ENCODE measurements at regions not wholly inside any gene's neighbourhood (a gene's known extent, or its start where the extent isn't known, plus 50 kb on each side); places are given as distances from the start of the nearest gene placed in this dataset.

- H3K9me3 Mint-ChIP-seq (ENCODE audit: low read depth): peaks cover 12% of the 10 kb centered on the region
- no peak overlapping the region for H3K27ac Mint-ChIP-seq (ENCODE audit: unreplicated experiment)
- no peak overlapping the region for H3K4me3 Mint-ChIP-seq (ENCODE audit: unreplicated experiment)
- H3K36me3 Mint-ChIP-seq (ENCODE audit: low read depth): peaks cover 5% of the 10 kb centered on the region
- H3K27me3 Mint-ChIP-seq (ENCODE audit: low read depth): no peaks in the 10 kb centered on the region
- TF ChIP-seq CTCF (IDR thresholded peaks at IDR 0.05): no peak
- peaks cover 3% of the 10 kb centered on the region for H3K4me1 Mint-ChIP-seq (ENCODE audit: low read depth)
- DNase-seq (ENCODE audit: low spot score): no peak
These were observed 298.3 kb upstream of the TGFBR2 start for GRCh38 chr3:30308131-30308530.

GRCh38 chr3:30309961-30310954, 296.1 kb upstream of the TGFBR2 start:
- Mint-ChIP-seq H3K9me3 (ENCODE audit: low read depth) (peaks cover 9% of the 10 kb centered on the region), H3K4me1 (ENCODE audit: low read depth) (peaks cover 6% of the 10 kb centered on the region), H3K27ac (ENCODE audit: unreplicated experiment) (no peak overlapping the region), H3K4me3 (ENCODE audit: unreplicated experiment) (no peak overlapping the region), H3K36me3 (ENCODE audit: low read depth) (peaks cover 3% of the 10 kb centered on the region), H3K27me3 (ENCODE audit: low read depth) (no peaks in the 10 kb centered on the region)
- DNase-seq (ENCODE audit: low spot score): no peak
- TF ChIP-seq CTCF (IDR thresholded peaks at IDR 0.05): no peak

- Mint-ChIP-seq H3K9me3 (ENCODE audit: low read depth) (peaks cover 1% of the 10 kb centered on the region), H3K4me1 (ENCODE audit: low read depth) (peaks cover 13% of the 10 kb centered on the region), H3K27ac (ENCODE audit: unreplicated experiment) (no peak overlapping the region), H3K27me3 (ENCODE audit: low read depth) (no peaks in the 10 kb centered on the region), H3K4me3 (ENCODE audit: unreplicated experiment) (no peak overlapping the region), H3K36me3 (ENCODE audit: low read depth) (peaks cover under 1% of the 10 kb centered on the region)
- DNase-seq (ENCODE audit: low spot score): no peak
- no peak for TF ChIP-seq CTCF (IDR thresholded peaks at IDR 0.05)
These were observed 294.6 kb upstream of the TGFBR2 start for GRCh38 chr3:30311781-30312180.

GRCh38 chr3:30313840-30314239, 292.6 kb upstream of the TGFBR2 start:
- Mint-ChIP-seq H3K9me3 (ENCODE audit: low read depth) (peaks cover 3% of the 10 kb centered on the region), H3K27ac (ENCODE audit: unreplicated experiment) (no peak overlapping the region), H3K27me3 (ENCODE audit: low read depth) (no peaks in the 10 kb centered on the region), H3K4me3 (ENCODE audit: unreplicated experiment) (no peak overlapping the region), H3K4me1 (ENCODE audit: low read depth) (peaks cover 10% of the 10 kb centered on the region), H3K36me3 (ENCODE audit: low read depth) (no peaks in the 10 kb centered on the region)
- DNase-seq (ENCODE audit: low spot score): no peak
- no peak for TF ChIP-seq CTCF (IDR thresholded peaks at IDR 0.05)

- H3K9me3 Mint-ChIP-seq (ENCODE audit: low read depth): peaks cover 3% of the 10 kb centered on the region
- no peak for TF ChIP-seq CTCF (IDR thresholded peaks at IDR 0.05)
These were observed 291.6 kb upstream of the TGFBR2 start for GRCh38 chr3:30314757-30315325.

More at GRCh38 chr3:30314757-30315325, 291.6 kb upstream of the TGFBR2 start:
- H3K27me3 Mint-ChIP-seq (ENCODE audit: low read depth): no peaks in the 10 kb centered on the region
- peaks cover 13% of the 10 kb centered on the region for H3K4me1 Mint-ChIP-seq (ENCODE audit: low read depth)
- DNase-seq (ENCODE audit: low spot score): no peak
- H3K36me3 Mint-ChIP-seq (ENCODE audit: low read depth): no peaks in the 10 kb centered on the region
- no peak overlapping the region for H3K4me3 Mint-ChIP-seq (ENCODE audit: unreplicated experiment)
- no peak overlapping the region for H3K27ac Mint-ChIP-seq (ENCODE audit: unreplicated experiment)
